Stimulated activated memory B cell treated with anti-CD40 and anti-IgM and Interleukin-4, amounts not matched to agents 10 μg/mL and 1 μg/mL and 100 μg/mL, for 72 hours (primary cell): ENCODE measurements at regions not wholly inside any gene's neighbourhood (a gene's known extent, or its start where the extent isn't known, plus 50 kb on each side); places are given as distances from the start of the nearest gene placed in this dataset.

Experiments used
- ATAC-seq: fragments of 150-1000 bp; cut with Tn5 transposase; 2 replicates; pipeline ENCODE4 v1.10.0; 2021
- H3K27ac Mint-ChIP-seq: one replicate; pipeline ENCODE4 v1.8.0; 2022; ENCODE audit warnings: mild to moderate bottlenecking, mixed read lengths
- H3K27me3 Mint-ChIP-seq: one replicate; pipeline ENCODE4 v1.8.0; 2022; ENCODE audit warnings: mixed read lengths
- H3K36me3 Mint-ChIP-seq: one replicate; pipeline ENCODE4 v1.8.0; 2022; ENCODE audit warnings: mixed read lengths
- H3K4me1 Mint-ChIP-seq: one replicate; pipeline ENCODE4 v1.8.0; 2022; ENCODE audit warnings: mixed read lengths
- H3K4me3 Mint-ChIP-seq: one replicate; pipeline ENCODE4 v1.8.0; 2022; ENCODE audit warnings: mild to moderate bottlenecking, moderate library complexity, mixed read lengths
- H3K9me3 Mint-ChIP-seq: one replicate; pipeline ENCODE4 v1.8.0; 2022; ENCODE audit warnings: mixed read lengths

- no peaks in the 10 kb centered on the region for H3K36me3 Mint-ChIP-seq
- no peaks in the 10 kb centered on the region for H3K27me3 Mint-ChIP-seq
- ATAC-seq, result no peak
- no peaks in the 10 kb centered on the region for H3K9me3 Mint-ChIP-seq
- no peak overlapping the region for H3K4me3 Mint-ChIP-seq
- H3K27ac Mint-ChIP-seq, result no peak overlapping the region
- no peaks in the 10 kb centered on the region for H3K4me1 Mint-ChIP-seq
Observed at GRCh38 chr6:113141901-113142300, 715.2 kb upstream of the MARCKS start.

DNA sequence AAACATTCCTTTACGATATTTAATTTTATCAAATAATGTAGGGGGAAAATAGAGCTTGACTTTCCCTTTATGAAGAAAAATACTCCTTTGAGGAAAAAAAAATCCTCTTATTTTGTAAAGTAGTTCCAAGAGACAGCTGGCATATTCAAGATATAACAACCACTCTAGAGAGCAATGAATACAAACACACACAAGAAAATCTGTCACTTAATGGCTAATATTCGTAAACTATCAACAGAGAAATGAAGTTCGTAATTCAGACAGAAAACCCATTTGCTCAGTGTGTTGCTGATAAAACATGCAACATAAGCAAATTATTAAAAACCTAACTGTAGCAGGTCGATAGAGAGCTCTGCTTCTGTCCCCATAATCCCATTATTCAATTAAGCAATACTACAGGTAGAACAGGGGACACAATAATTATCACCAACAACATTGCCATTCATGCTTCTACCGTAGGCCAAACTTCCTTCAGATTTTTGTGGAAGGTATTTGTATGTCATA, 714.4 kb upstream of the MARCKS start:
- no peaks in the 10 kb centered on the region for H3K27me3 Mint-ChIP-seq
- H3K4me1 Mint-ChIP-seq, result no peaks in the 10 kb centered on the region
- no peaks in the 10 kb centered on the region for H3K9me3 Mint-ChIP-seq
- H3K4me3 Mint-ChIP-seq, result no peak overlapping the region
- no peak for ATAC-seq
- H3K36me3 Mint-ChIP-seq, result no peaks in the 10 kb centered on the region
- no peak overlapping the region for H3K27ac Mint-ChIP-seq

GRCh38 chr6:113143206-113143605, 713.9 kb upstream of the MARCKS start:
- no peak overlapping the region for H3K4me3 Mint-ChIP-seq
- H3K36me3 Mint-ChIP-seq, result no peaks in the 10 kb centered on the region
- H3K4me1 Mint-ChIP-seq, result no peaks in the 10 kb centered on the region
- no peaks in the 10 kb centered on the region for H3K27me3 Mint-ChIP-seq
- ATAC-seq, result no peak
- no peaks in the 10 kb centered on the region for H3K9me3 Mint-ChIP-seq
- H3K27ac Mint-ChIP-seq, result no peak overlapping the region

DNA sequence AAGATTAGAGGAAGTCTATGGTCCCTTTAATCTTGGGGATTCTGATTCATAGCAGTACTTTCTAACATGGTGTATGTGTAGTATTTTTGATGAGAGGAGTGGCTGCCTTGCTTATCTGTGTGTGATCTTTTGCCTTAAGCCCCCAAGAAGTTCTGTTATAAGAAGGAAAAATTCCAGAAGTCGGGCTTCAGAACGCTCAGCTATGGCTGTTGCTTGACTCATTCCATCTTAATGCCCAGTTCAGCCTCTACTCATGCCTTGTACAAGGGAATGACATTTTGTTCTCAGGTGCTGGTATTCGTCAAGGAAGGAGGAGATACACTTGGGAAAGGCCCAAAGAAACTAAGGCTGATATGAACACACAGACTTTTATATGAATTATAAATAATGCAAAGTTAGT, 713.0 kb upstream of the MARCKS start:
- Mint-ChIP-seq H3K36me3 (no peaks in the 10 kb centered on the region), H3K9me3 (no peaks in the 10 kb centered on the region), H3K4me3 (no peak overlapping the region), H3K27ac (no peak overlapping the region), H3K4me1 (no peaks in the 10 kb centered on the region), H3K27me3 (no peaks in the 10 kb centered on the region)
- no peak for ATAC-seq

DNA sequence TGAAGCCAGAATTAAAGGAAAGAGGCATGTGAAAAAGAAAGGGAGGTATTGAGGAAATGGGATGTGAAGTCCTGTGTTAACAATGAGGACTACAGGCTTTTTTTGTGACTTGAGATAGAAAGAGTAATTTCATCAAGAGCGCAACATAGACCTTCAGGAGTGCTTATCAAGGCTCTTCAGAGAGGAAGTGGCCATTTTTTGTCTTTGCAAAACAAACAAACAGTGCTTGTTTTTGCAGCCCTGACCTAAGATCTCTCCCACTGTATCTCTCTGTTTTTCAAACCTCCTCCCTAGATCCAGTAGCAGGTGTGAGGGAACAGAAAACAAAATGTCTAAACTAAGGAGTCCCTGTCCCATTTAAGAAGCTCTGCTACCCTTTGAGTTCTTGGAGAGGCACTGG, 710.3 kb upstream of the MARCKS start:
- Mint-ChIP-seq H3K9me3 (peaks cover 3% of the 10 kb centered on the region), H3K27me3 (no peaks in the 10 kb centered on the region), H3K36me3 (no peaks in the 10 kb centered on the region), H3K27ac (no peak overlapping the region), H3K4me3 (no peak overlapping the region), H3K4me1 (no peaks in the 10 kb centered on the region)
- no peak for ATAC-seq

GRCh38 chr6:113147544-113147943, 709.6 kb upstream of the MARCKS start:
- peaks cover 3% of the 10 kb centered on the region for H3K9me3 Mint-ChIP-seq
- H3K4me1 Mint-ChIP-seq, result no peaks in the 10 kb centered on the region
- no peaks in the 10 kb centered on the region for H3K36me3 Mint-ChIP-seq
- H3K27me3 Mint-ChIP-seq, result no peaks in the 10 kb centered on the region
- H3K27ac Mint-ChIP-seq, result no peak overlapping the region
- no peak overlapping the region for H3K4me3 Mint-ChIP-seq
- ATAC-seq, result no peak

GRCh38 chr6:113148566-113148965, 708.6 kb upstream of the MARCKS start:
- Mint-ChIP-seq H3K27ac (no peak overlapping the region), H3K27me3 (no peaks in the 10 kb centered on the region), H3K4me1 (no peaks in the 10 kb centered on the region), H3K9me3 (peaks cover 3% of the 10 kb centered on the region), H3K4me3 (no peak overlapping the region), H3K36me3 (no peaks in the 10 kb centered on the region)
- no peak for ATAC-seq

DNA sequence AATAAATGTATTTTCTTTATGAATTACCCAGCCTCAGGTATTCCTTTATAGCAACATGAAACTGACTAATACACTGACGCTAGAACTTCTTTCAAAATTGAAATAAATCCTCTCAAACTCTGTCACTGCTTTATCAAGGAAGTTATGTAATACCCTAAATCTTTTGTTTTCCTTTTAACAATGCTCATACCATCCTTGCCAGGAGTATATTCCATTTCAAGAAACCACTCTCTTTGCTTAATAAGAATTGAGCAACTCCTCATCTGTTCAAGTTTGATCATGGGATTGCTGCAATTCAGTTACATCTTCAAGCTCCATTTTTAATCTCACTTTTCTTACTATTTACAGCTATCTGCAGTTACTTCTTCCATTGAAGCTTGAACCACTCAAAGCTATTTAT, 707.6 kb upstream of the MARCKS start:
- Mint-ChIP-seq H3K36me3 (no peaks in the 10 kb centered on the region), H3K4me3 (no peak overlapping the region), H3K9me3 (peaks cover 3% of the 10 kb centered on the region), H3K27me3 (no peaks in the 10 kb centered on the region), H3K4me1 (no peaks in the 10 kb centered on the region), H3K27ac (no peak overlapping the region)
- no peak for ATAC-seq

GRCh38 chr6:113160306-113161017, 696.7 kb upstream of the MARCKS start:
- no peaks in the 10 kb centered on the region for H3K4me1 Mint-ChIP-seq
- H3K9me3 Mint-ChIP-seq, result no peaks in the 10 kb centered on the region
- no peak overlapping the region for H3K27ac Mint-ChIP-seq
- ATAC-seq, result no peak
- H3K27me3 Mint-ChIP-seq, result no peaks in the 10 kb centered on the region
- H3K4me3 Mint-ChIP-seq, result no peak overlapping the region
- H3K36me3 Mint-ChIP-seq, result no peaks in the 10 kb centered on the region

GRCh38 chr6:113161018-113161315, 696.2 kb upstream of the MARCKS start:
- H3K27me3 Mint-ChIP-seq, result no peaks in the 10 kb centered on the region
- no peaks in the 10 kb centered on the region for H3K36me3 Mint-ChIP-seq
- H3K4me1 Mint-ChIP-seq, result no peaks in the 10 kb centered on the region
- no peak for ATAC-seq
- no peak overlapping the region for H3K4me3 Mint-ChIP-seq
- no peaks in the 10 kb centered on the region for H3K9me3 Mint-ChIP-seq
- H3K27ac Mint-ChIP-seq, result no peak overlapping the region

DNA sequence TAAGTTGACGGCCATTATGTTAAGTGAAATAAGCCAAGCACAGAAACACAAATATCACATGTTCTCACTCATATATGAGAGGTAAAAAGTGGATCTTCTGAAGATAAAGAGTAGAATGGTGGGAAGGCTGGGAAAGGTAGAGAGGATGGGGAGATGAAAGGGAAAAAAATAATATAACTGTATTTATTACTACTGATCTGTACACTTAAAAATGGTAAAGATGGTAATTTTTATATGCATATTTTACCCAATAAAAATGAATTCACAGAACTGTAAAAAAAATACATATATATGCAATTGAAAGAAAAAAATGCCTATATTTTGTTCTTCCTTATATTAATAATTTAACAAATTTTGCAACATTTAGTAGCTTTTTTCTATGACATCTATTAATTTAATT, 694.4 kb upstream of the MARCKS start:
- Mint-ChIP-seq H3K27ac (no peak overlapping the region), H3K9me3 (no peaks in the 10 kb centered on the region), H3K36me3 (no peaks in the 10 kb centered on the region), H3K27me3 (no peaks in the 10 kb centered on the region), H3K4me3 (no peak overlapping the region), H3K4me1 (no peaks in the 10 kb centered on the region)
- ATAC-seq, result no peak

DNA sequence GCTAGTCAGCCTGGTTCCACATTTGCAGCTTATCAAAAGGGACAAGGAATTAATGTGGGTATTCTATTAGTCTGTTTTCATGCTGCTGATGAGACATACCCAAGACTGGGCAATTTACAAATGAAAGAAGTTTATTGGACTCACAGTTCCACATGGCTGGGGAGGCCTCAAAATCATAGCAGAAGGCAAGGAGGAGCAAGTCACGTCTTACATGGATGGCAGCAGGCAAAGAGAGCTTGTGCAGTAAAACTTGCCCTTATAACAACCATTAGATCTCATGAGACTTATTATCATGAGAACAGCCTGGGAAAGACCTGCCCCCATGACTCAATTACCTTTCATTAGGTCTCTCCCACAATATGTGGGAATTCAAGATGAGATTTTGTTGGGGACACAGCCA, 689.1 kb upstream of the MARCKS start:
- H3K27me3 Mint-ChIP-seq, result no peaks in the 10 kb centered on the region
- no peak overlapping the region for H3K27ac Mint-ChIP-seq

GRCh38 chr6:113169484-113169883, 687.7 kb upstream of the MARCKS start:
- no peak for ATAC-seq
- no peaks in the 10 kb centered on the region for H3K4me1 Mint-ChIP-seq

More for the DNA sequence above, 689.1 kb upstream of the MARCKS start:
- no peaks in the 10 kb centered on the region for H3K36me3 Mint-ChIP-seq
- no peak overlapping the region for H3K4me3 Mint-ChIP-seq
- peaks cover 4% of the 10 kb centered on the region for H3K9me3 Mint-ChIP-seq
- H3K4me1 Mint-ChIP-seq, result no peaks in the 10 kb centered on the region
- no peak for ATAC-seq

DNA sequence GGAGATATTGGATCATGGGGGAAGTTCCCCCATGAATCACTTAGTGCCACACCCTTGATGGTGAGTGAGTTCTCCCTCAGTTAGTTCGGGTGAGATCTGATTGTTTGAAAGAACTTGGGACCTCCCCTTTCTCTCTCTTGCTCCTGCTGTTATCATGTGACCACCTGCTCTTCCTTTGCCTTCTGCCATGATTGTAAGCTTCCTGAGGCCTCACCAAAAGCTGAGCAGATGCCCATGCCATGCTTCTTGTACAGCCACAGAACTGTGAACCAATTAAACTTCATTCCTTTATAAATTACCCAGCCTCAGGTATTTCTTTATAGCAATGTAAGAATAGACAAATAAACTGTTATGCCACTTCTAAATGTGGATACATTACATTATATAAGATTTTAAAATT, 686.7 kb upstream of the MARCKS start:
- Mint-ChIP-seq H3K36me3 (no peaks in the 10 kb centered on the region), H3K4me3 (no peak overlapping the region), H3K9me3 (peaks cover 4% of the 10 kb centered on the region), H3K27ac (no peak overlapping the region), H3K27me3 (no peaks in the 10 kb centered on the region), H3K4me1 (no peaks in the 10 kb centered on the region)
- ATAC-seq, result no peak

More at GRCh38 chr6:113169484-113169883, 687.7 kb upstream of the MARCKS start:
- Mint-ChIP-seq H3K36me3 (no peaks in the 10 kb centered on the region), H3K9me3 (peaks cover 4% of the 10 kb centered on the region), H3K27me3 (no peaks in the 10 kb centered on the region), H3K4me3 (no peak overlapping the region), H3K27ac (no peak overlapping the region)

DNA sequence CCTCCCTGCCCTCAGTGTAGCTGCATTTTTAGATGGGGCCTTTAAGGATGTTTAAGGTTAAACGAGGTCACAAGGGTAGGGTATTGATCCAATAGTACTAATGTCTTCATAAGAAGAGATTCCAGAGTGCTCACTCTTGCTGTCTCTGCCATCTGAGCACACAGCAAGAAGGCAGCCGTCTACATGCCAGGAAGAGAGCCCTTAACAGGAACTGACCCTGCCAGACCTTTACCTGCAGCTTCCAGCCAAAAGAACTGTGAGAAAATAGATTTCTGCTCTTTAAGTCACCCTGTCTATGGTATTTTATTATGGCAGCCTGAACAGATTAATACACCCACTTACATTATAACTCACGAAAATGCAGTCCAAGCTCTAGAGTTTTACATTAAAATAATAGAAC, 685.3 kb upstream of the MARCKS start:
- no peaks in the 10 kb centered on the region for H3K27me3 Mint-ChIP-seq
- ATAC-seq, result no peak
- no peak overlapping the region for H3K4me3 Mint-ChIP-seq
- no peaks in the 10 kb centered on the region for H3K36me3 Mint-ChIP-seq
- H3K27ac Mint-ChIP-seq, result no peak overlapping the region
- H3K9me3 Mint-ChIP-seq, result peaks cover 4% of the 10 kb centered on the region
- H3K4me1 Mint-ChIP-seq, result no peaks in the 10 kb centered on the region

GRCh38 chr6:113172531-113172966, 684.6 kb upstream of the MARCKS start:
- Mint-ChIP-seq H3K4me3 (no peak overlapping the region), H3K27ac (no peak overlapping the region), H3K9me3 (peaks cover 4% of the 10 kb centered on the region), H3K36me3 (no peaks in the 10 kb centered on the region), H3K27me3 (no peaks in the 10 kb centered on the region), H3K4me1 (no peaks in the 10 kb centered on the region)
- no peak for ATAC-seq

GRCh38 chr6:113178349-113178748, 678.8 kb upstream of the MARCKS start:
- Mint-ChIP-seq H3K27ac (no peak overlapping the region), H3K36me3 (no peaks in the 10 kb centered on the region), H3K4me3 (no peak overlapping the region), H3K27me3 (no peaks in the 10 kb centered on the region), H3K4me1 (no peaks in the 10 kb centered on the region), H3K9me3 (no peaks in the 10 kb centered on the region)
- no peak for ATAC-seq
